HepG2 (cell line): ENCODE measurements at regions not wholly inside any gene's neighbourhood (a gene's known extent, or its start where the extent isn't known, plus 50 kb on each side); places are given as distances from the start of the nearest gene placed in this dataset.

Experiments used
- ATAC-seq: fragments of 200-7000 bp; cut with Tn5 transposase; 3 replicates; pipeline ENCODE4 v1.9.1; 2020; ENCODE audit warnings: mild to moderate bottlenecking, moderate library complexity
- BruUV-seq: library from RNA; stranded (reverse); fragments of 400-500 nt; replicated peaks from 2 replicates; lab custom pipeline; 2021; lab: Mats Ljungman, UMichigan
- CTCF ChIA-PET: fragments of 300-600 bp; formaldehyde crosslinking; extraction: SDS; loops from one replicate; lab custom pipeline; 2021; ENCODE audit warnings: low total read pairs, inconsistent platforms, low intra/inter-chr PET ratio; lab: Yijun Ruan, JAX
- POLR2A ChIA-PET: fragments of 350-600 bp; sonication (Branson Sonifier 250); formaldehyde crosslinking; loops from one replicate; lab custom pipeline; 2020; ENCODE audit warnings: antibody characterized with exemption, inconsistent platforms; lab: Yijun Ruan, JAX
- DNase-seq: peaks from one replicate; pipeline ENCODE4 v3.0.0-alpha.2; 2015; ENCODE audit warnings: low spot score
- FAIRE-seq: peaks from 3 replicates; lab custom pipeline; 2011; peaks lifted over from hg19 to GRCh38; lab: Jason Lieb, UNC
- H2AFZ ChIP-seq: one replicate; pipeline ENCODE4 v1.6.1; 2011; ENCODE audit warnings: low read length, inconsistent platforms
- H3K27ac ChIP-seq: fragments of 300-600 bp; 3 replicates; pipeline ENCODE4 v1.8.0; 2011; ENCODE audit warnings: mixed run types, mild to moderate bottlenecking, mixed read lengths, low read length, inconsistent platforms; ENCODE audit not compliant: insufficient read depth; ENCODE audit errors: extremely low read length
- H3K27me3 ChIP-seq, 2 experiments: fragments of 200-600 bp in 1 of 2; 2 replicates in 1 of 2; 3 replicates in 1 of 2; pipeline versions ENCODE4 v1.6.0 to v1.8.0; 2011; ENCODE audit warnings: low read length in 2 of 2, mild to moderate bottlenecking in 2 of 2, moderate library complexity in 2 of 2, inconsistent platforms in 1 of 2; ENCODE audit not compliant: insufficient read depth in 2 of 2, control insufficient read depth in 1 of 2
- H3K36me3 ChIP-seq, 2 experiments: fragments of 200-600 bp in 1 of 2; replicated peaks in 1 of 2; 2 replicates in 1 of 2; 3 replicates in 1 of 2; pipeline versions ENCODE4 v1.5.1 to v1.8.0; 2011; ENCODE audit warnings: low read length in 2 of 2, inconsistent platforms in 1 of 2; ENCODE audit not compliant: insufficient read depth in 2 of 2, control insufficient read depth in 1 of 2
- H3K4me1 ChIP-seq: 2 replicates; pipeline ENCODE4 v1.5.1; 2012; ENCODE audit warnings: low read length, inconsistent platforms; ENCODE audit not compliant: insufficient read depth
- H3K4me2 ChIP-seq: 2 replicates; pipeline ENCODE4 v1.6.0; 2011; ENCODE audit warnings: low read depth, low read length, inconsistent platforms
- H3K4me3 ChIP-seq, 3 experiments: fragments of 200-600 bp in 1 of 3; sonication (generic), shearing (Covaris generic) in 1 of 3; replicated peaks in 1 of 3; 2 replicates each; pipeline ENCODE4 v1.5.1; 2011 to 2016; ENCODE audit warnings: low read length in 3 of 3, inconsistent platforms in 2 of 3, low read depth in 2 of 3, mild to moderate bottlenecking in 2 of 3, control low read depth in 1 of 3, mixed read lengths in 1 of 3; ENCODE audit not compliant: insufficient read depth in 1 of 3
- H3K79me2 ChIP-seq: one replicate; pipeline ENCODE4 v1.6.1; 2011; ENCODE audit warnings: low read length, inconsistent platforms; ENCODE audit not compliant: insufficient read depth
- H3K9ac ChIP-seq: 2 replicates; pipeline ENCODE4 v1.6.0; 2011; ENCODE audit warnings: mild to moderate bottlenecking, low read depth, low read length, inconsistent platforms; ENCODE audit not compliant: insufficient read depth
- H3K9me3 ChIP-seq: 2 replicates; pipeline ENCODE4 v1.5.1; 2012; ENCODE audit warnings: mild to moderate bottlenecking, low read length
- H4K20me1 ChIP-seq: 2 replicates; pipeline ENCODE4 v1.6.0; 2011; ENCODE audit warnings: inconsistent platforms, mild to moderate bottlenecking, low read length, moderate library complexity; ENCODE audit not compliant: insufficient read depth
- HNRNPH1 ChIP-seq: fragments of 200-400 bp; formaldehyde crosslinking; optimal IDR thresholded peaks from 2 replicates; pipeline ENCODE3; 2017; ENCODE audit warnings: mild to moderate bottlenecking, low read depth, low read length
- SOX13 ChIP-seq, 3 experiments: fragments of 450-650 bp in 1 of 3; sonication (generic) in 1 of 3; formaldehyde crosslinking in 1 of 3; IDR thresholded peaks in 2 of 3; conservative IDR thresholded peaks in 1 of 3; 2 replicates each; pipeline versions ENCODE4 v1.5.0 to v1.6.1; 2016 to 2020; ENCODE audit warnings: antibody characterized with exemption in 1 of 3, mild to moderate bottlenecking in 1 of 3, missing compliant biosample characterization in 1 of 3, missing genetic modification reagents in 1 of 3, moderate library complexity in 1 of 3
- ZNF276 ChIP-seq: sonication (generic); formaldehyde crosslinking; IDR thresholded peaks from 2 replicates; pipeline ENCODE4 v1.4.0; 2020; ENCODE audit warnings: mild to moderate bottlenecking, low read depth, missing genetic modification reagents
- ZNF33B ChIP-seq: sonication (generic); formaldehyde crosslinking; IDR thresholded peaks from 2 replicates; pipeline ENCODE4 v1.5.1; 2020; ENCODE audit warnings: mild to moderate bottlenecking, missing genetic modification reagents
- WGBS: methylation state at CpG from one replicate; pipeline ENCODE4 v1.1.6; 2017; ENCODE audit warnings: low lambda C conversion rate; 5-methylcytosine and 5-hydroxymethylcytosine counted together
- in situ Hi-C: cut with HindIII; loops from 2 replicates; pipeline ENCODE4 v1.10.0; 2017; ENCODE audit warnings: low pct_unique_long_range_greater_than_20kb; ENCODE audit not compliant: extremely low pct_ligation_motif_present
- intact Hi-C: fragments of 100-400 bp; cut with micrococcal nuclease; formaldehyde crosslinking; loops from one replicate; pipeline ENCODE4 v1.10.0; 2022; ENCODE audit not compliant: unreplicated experiment
- TF ChIP-seq, protein P1 (sequence below): IDR thresholded peaks from 2 replicates; pipeline ENCODE4 v1.6.1; 2016; ENCODE audit warnings: missing genetic modification reagents, missing compliant biosample characterization
- TF ChIP-seq, protein P2 (sequence below): IDR thresholded peaks from 2 replicates; pipeline ENCODE4 v1.6.1; 2016; ENCODE audit warnings: mild to moderate bottlenecking, missing biosample characterization, missing genetic modification reagents

DNA sequence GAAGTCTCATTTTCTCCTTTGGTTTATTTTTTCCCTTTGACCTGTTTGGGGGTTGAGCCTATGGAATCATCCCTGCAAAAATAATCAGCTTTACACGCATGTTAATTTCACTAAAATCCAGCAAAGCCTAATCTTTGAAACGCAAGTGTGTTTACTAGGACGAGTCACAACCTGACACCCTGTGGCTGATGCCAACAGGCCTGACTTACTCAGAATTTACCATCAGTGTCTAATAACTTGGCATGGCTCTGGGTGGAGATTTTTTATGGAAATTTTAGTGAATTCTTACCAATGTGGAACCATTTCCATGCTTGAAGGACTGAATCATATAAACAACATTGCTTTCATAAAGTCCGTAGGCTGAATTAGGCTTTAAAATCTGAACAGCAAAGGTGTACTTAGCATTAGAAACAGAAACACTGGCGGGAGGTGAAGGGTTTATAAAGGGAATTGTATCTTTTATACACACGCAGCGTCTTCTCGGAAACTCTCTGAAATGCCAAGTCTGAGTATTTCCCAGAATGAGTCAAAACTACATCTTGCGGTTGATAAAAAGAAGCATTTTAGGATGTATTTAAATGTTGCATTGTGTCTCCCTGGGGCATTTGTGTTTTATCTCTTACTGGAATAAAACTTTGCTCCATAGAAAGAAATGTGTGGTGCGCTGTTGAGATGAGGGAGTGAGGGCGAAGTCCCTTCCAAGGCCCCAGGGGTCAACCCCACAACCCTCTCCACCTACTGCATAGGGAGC, 81.2 kb downstream of the DACT2 start:
- Histone ChIP-seq H3K27me3 (no peaks in the 10 kb centered on the region), H3K79me2 (no peaks in the 10 kb centered on the region), H3K9ac (no peak overlapping the region), H4K20me1 (no peaks in the 10 kb centered on the region), H3K4me3 (no peak overlapping the region), H3K4me1 (peaks cover 52% of the 10 kb centered on the region), H3K36me3 (no peaks in the 10 kb centered on the region), H2AFZ (no peak overlapping the region), H3K9me3 (no peaks in the 10 kb centered on the region), H3K4me2 (no peak overlapping the region), H3K27ac (no peak overlapping the region)
- no peak for DNase-seq
- TF ChIP-seq, protein P1, sequence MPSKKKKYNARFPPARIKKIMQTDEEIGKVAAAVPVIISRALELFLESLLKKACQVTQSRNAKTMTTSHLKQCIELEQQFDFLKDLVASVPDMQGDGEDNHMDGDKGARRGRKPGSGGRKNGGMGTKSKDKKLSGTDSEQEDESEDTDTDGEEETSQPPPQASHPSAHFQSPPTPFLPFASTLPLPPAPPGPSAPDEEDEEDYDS (CRISPR knock-in tag) = no peak
- TF ChIP-seq SOX13 (IDR thresholded peaks at IDR 0.05) (no peak), SOX13 (CRISPR knock-in tag; conservative IDR thresholded peaks at IDR 0.05 in 1 of 2, IDR thresholded peaks at IDR 0.05 in 1 of 2) (no peak), HNRNPH1 (no peak), ZNF276 (no peak), ZNF33B (CRISPR knock-in tag) (no peak)
- TF ChIP-seq, protein P2, sequence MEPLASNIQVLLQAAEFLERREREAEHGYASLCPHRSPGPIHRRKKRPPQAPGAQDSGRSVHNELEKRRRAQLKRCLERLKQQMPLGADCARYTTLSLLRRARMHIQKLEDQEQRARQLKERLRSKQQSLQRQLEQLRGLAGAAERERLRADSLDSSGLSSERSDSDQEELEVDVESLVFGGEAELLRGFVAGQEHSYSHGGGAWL (CRISPR knock-in tag) = no peak
- intact Hi-C loops = no loop called here
- ChIA-PET CTCF (no interaction called here), POLR2A (no interaction called here)
- no TSS peak for BruUV-seq
- no peak for FAIRE-seq
- in situ Hi-C loops = no loop called here
- no peak for ATAC-seq
- 81% methylated on average over 11 of the region's 11 CpGs for WGBS
